Endodermal cell (in vitro differentiated cells): ENCODE measurements at regions not wholly inside any gene's neighbourhood (a gene's known extent, or its start where the extent isn't known, plus 50 kb on each side); places are given as distances from the start of the nearest gene placed in this dataset.

Experiments used
- DNase-seq: peaks from one replicate; pipeline ENCODE4 v3.0.0-alpha.2; 2017
- H3K27ac ChIP-seq: 2 replicates; pipeline ENCODE4 v1.5.1; 2013; ENCODE audit warnings: mild to moderate bottlenecking, low read depth, low read length, moderate library complexity
- H3K27me3 ChIP-seq: 2 replicates; pipeline ENCODE4 v1.6.1; 2013; ENCODE audit warnings: mild to moderate bottlenecking, low read length, moderate library complexity; ENCODE audit not compliant: insufficient read depth, control insufficient read depth, poor library complexity, severe bottlenecking
- H3K36me3 ChIP-seq: 2 replicates; pipeline ENCODE4 v1.7.0; 2013; ENCODE audit warnings: mild to moderate bottlenecking, low read length, moderate library complexity; ENCODE audit not compliant: control insufficient read depth, insufficient read depth
- H3K4me1 ChIP-seq: one replicate; pipeline ENCODE4 v1.7.0; 2013; ENCODE audit warnings: low read length; ENCODE audit not compliant: control insufficient read depth, insufficient read depth
- H3K4me3 ChIP-seq: 2 replicates; pipeline ENCODE4 v1.5.1; 2013; ENCODE audit warnings: mild to moderate bottlenecking, low read length, moderate library complexity
- H3K9ac ChIP-seq: 2 replicates; pipeline ENCODE4 v1.6.1; 2013; ENCODE audit warnings: mild to moderate bottlenecking, low read length, moderate library complexity; ENCODE audit not compliant: poor library complexity, severe bottlenecking; ENCODE audit errors: extremely low read depth
- H3K9me3 ChIP-seq: 2 replicates; pipeline ENCODE4 v1.6.1; 2013; ENCODE audit warnings: mild to moderate bottlenecking, low read length, moderate library complexity; ENCODE audit not compliant: control insufficient read depth
- H3K27ac Mint-ChIP-seq: 2 replicates; pipeline ENCODE4 v1.8.0; 2020; ENCODE audit warnings: mixed read lengths
- H3K27me3 Mint-ChIP-seq: 2 replicates; pipeline ENCODE4 v1.8.0; 2021; ENCODE audit warnings: mild to moderate bottlenecking, mixed read lengths; ENCODE audit not compliant: insufficient read depth
- H3K36me3 Mint-ChIP-seq: 2 replicates; pipeline ENCODE4 v1.8.0; 2020; ENCODE audit warnings: low read depth, mixed read lengths
- H3K4me1 Mint-ChIP-seq: 2 replicates; pipeline ENCODE4 v1.8.0; 2020; ENCODE audit warnings: mixed read lengths
- H3K4me3 Mint-ChIP-seq: 2 replicates; pipeline ENCODE4 v1.8.0; 2020; ENCODE audit warnings: mild to moderate bottlenecking, moderate library complexity, mixed read lengths
- H3K9me3 Mint-ChIP-seq: 2 replicates; pipeline ENCODE4 v1.8.0; 2020; ENCODE audit warnings: mild to moderate bottlenecking, mixed read lengths
- WGBS, 2 experiments: methylation state at CpG; one replicate each; pipeline versions ENCODE4 v1.1.5 to v1.1.7; 2013; ENCODE audit warnings: missing lambda C conversion rate in 2 of 2, mixed read lengths in 1 of 2; ENCODE audit not compliant: insufficient coverage in 1 of 2, insufficient read length in 1 of 2; 5-methylcytosine and 5-hydroxymethylcytosine counted together
- TF ChIP-seq, protein P1 (sequence below): fragments of 200-600 bp; sonication (generic); conservative IDR thresholded peaks from 2 replicates; pipeline ENCODE4 v1.5.0; 2021; ENCODE audit warnings: antibody characterized with exemption, mild to moderate bottlenecking

DNA sequence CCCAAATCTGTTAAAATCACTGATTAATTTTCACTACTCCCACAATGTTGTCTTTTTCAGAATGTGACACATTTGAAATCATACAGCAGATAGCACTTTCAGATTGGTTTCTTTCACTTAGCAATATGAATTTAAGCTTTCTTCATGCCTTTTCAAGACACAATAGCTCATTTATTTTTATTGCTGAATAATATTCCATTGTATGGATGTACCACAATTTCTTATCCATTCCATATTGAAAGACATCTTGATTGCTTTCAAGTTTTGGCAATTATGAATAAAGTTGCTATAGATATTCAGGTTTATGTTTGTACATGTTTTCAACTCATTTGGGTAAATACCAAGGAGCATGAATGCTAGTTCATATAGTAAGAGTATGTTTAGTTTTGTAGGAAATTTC lies 2635.6 kb upstream of the PCDH20 start:
- Histone ChIP-seq H3K4me1 (peaks cover 5% of the 10 kb centered on the region), H3K9ac (no peak overlapping the region), H3K27ac (no peak overlapping the region), H3K4me3 (no peak overlapping the region), H3K36me3 (no peaks in the 10 kb centered on the region), H3K27me3 (no peaks in the 10 kb centered on the region), H3K9me3 (peaks cover 8% of the 10 kb centered on the region)
- no peak overlapping the region for H3K27ac Mint-ChIP-seq
- H3K4me1 Mint-ChIP-seq, result peaks cover 5% of the 10 kb centered on the region
- DNase-seq, result no peak
- H3K9me3 Mint-ChIP-seq, result peaks cover 5% of the 10 kb centered on the region
- no peak overlapping the region for H3K4me3 Mint-ChIP-seq
- TF ChIP-seq, protein P1, sequence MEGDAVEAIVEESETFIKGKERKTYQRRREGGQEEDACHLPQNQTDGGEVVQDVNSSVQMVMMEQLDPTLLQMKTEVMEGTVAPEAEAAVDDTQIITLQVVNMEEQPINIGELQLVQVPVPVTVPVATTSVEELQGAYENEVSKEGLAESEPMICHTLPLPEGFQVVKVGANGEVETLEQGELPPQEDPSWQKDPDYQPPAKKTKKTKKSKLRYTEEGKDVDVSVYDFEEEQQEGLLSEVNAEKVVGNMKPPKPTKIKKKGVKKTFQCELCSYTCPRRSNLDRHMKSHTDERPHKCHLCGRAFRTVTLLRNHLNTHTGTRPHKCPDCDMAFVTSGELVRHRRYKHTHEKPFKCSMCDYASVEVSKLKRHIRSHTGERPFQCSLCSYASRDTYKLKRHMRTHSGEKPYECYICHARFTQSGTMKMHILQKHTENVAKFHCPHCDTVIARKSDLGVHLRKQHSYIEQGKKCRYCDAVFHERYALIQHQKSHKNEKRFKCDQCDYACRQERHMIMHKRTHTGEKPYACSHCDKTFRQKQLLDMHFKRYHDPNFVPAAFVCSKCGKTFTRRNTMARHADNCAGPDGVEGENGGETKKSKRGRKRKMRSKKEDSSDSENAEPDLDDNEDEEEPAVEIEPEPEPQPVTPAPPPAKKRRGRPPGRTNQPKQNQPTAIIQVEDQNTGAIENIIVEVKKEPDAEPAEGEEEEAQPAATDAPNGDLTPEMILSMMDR, result no peak
- H3K36me3 Mint-ChIP-seq, result peaks cover 3% of the 10 kb centered on the region
- no peaks in the 10 kb centered on the region for H3K27me3 Mint-ChIP-seq

DNA sequence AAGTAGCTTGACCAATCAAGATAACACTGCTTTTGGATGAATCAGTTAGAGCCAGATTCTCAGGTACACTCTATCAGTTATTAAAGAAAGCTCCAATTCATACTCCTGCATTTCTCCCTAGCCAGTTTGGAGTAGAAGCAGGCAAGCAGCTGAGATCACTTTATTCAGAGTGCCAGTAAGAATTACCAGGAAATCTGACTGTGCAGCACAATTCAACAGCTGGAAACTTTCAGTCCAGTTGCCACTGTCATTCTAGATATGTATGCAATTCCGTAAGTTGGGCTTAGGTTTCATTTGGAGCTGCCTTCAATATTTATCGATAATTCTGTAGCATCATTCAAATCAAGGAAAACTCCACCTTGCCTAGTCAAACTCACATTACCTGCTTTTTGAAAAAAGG lies 2625.6 kb upstream of the PCDH20 start:
- H3K4me1 Mint-ChIP-seq, result no peaks in the 10 kb centered on the region
- Histone ChIP-seq H3K9me3 (no peaks in the 10 kb centered on the region), H3K27me3 (no peaks in the 10 kb centered on the region), H3K36me3 (no peaks in the 10 kb centered on the region), H3K27ac (no peak overlapping the region), H3K4me1 (no peaks in the 10 kb centered on the region), H3K9ac (no peak overlapping the region), H3K4me3 (no peak overlapping the region)
- H3K9me3 Mint-ChIP-seq, result no peaks in the 10 kb centered on the region
- WGBS, 2 experiments, result 100% methylated on average over 2 of the region's 2 CpGs; no CpG with 5 or more reads in 1 of the 2 experiments
- TF ChIP-seq, protein P1, result no peak
- no peak overlapping the region for H3K27ac Mint-ChIP-seq
- H3K27me3 Mint-ChIP-seq, result no peaks in the 10 kb centered on the region
- H3K36me3 Mint-ChIP-seq, result no peaks in the 10 kb centered on the region
- no peak overlapping the region for H3K4me3 Mint-ChIP-seq
- DNase-seq, result no peak

DNA sequence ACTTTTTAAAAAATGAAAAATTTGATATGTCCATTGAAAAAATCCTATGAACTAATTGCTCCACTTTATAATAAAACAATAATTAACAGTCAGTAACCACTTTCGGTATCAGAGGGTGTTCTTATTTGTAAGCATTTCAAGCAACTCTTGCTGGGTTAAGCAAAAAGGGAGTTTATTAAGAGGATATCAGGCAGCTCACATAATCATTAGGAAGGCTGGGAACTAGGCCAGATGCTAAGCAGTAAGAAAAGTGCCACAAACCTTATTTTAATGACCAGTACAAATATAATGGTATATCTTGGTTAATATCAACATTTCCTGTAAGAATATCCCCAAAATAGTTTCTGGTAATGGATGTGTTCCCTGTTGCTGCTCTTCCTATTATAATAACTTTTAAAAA lies 2618.3 kb upstream of the PCDH20 start:
- WGBS, 2 experiments, result 95% methylated on average over 1 of the region's 1 CpG; no CpG with 5 or more reads in 1 of the 2 experiments
- no peak overlapping the region for H3K27ac Mint-ChIP-seq

More for the DNA sequence above, 2618.3 kb upstream of the PCDH20 start:
- H3K36me3 Mint-ChIP-seq, result no peaks in the 10 kb centered on the region
- Histone ChIP-seq H3K36me3 (no peaks in the 10 kb centered on the region), H3K9ac (no peak overlapping the region), H3K4me3 (no peak overlapping the region), H3K4me1 (no peaks in the 10 kb centered on the region), H3K27me3 (no peaks in the 10 kb centered on the region), H3K27ac (no peak overlapping the region), H3K9me3 (no peaks in the 10 kb centered on the region)
- no peaks in the 10 kb centered on the region for H3K27me3 Mint-ChIP-seq
- H3K9me3 Mint-ChIP-seq, result no peaks in the 10 kb centered on the region
- DNase-seq, result no peak
- TF ChIP-seq, protein P1, result no peak
- H3K4me3 Mint-ChIP-seq, result no peak overlapping the region
- no peaks in the 10 kb centered on the region for H3K4me1 Mint-ChIP-seq
